ENCODE measurements at regions not wholly inside any gene's neighbourhood (a gene's known extent, or its start where the extent isn't known, plus 50 kb on each side); places are given as distances from the start of the nearest gene placed in this dataset.

DNA sequence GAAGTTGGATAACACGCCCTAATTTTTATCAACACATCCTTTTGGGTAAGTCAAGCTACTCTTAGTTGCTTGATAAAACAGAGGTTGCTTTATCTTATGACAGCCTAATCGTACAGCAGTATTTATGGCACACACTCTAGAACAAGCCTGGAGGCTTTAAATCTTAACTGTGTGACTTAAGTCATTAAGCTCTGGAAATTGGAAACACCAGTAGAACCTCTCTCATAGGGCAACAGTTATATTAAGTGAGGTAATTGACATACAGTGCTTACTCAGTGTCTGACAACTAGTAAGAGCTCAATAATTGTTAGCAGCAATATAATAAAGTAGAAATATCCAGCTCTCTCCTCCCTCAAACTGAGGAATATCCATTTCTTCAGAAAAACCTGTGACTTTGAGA, 808.9 kb upstream of the WWC1 start:
- in situ Hi-C loops (cut with MboI) = no loop called here
- no peak overlapping the region for H3K4me3 ChIP-seq
- TF ChIP-seq KLF5 (IDR thresholded peaks at IDR 0.05; ENCODE audit: partially characterized antibody) = no peak
- TF ChIP-seq, protein P1, sequence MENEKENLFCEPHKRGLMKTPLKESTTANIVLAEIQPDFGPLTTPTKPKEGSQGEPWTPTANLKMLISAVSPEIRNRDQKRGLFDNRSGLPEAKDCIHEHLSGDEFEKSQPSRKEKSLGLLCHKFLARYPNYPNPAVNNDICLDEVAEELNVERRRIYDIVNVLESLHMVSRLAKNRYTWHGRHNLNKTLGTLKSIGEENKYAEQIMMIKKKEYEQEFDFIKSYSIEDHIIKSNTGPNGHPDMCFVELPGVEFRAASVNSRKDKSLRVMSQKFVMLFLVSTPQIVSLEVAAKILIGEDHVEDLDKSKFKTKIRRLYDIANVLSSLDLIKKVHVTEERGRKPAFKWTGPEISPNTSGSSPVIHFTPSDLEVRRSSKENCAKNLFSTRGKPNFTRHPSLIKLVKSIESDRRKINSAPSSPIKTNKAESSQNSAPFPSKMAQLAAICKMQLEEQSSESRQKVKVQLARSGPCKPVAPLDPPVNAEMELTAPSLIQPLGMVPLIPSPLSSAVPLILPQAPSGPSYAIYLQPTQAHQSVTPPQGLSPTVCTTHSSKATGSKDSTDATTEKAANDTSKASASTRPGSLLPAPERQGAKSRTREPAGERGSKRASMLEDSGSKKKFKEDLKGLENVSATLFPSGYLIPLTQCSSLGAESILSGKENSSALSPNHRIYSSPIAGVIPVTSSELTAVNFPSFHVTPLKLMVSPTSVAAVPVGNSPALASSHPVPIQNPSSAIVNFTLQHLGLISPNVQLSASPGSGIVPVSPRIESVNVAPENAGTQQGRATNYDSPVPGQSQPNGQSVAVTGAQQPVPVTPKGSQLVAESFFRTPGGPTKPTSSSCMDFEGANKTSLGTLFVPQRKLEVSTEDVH (IDR thresholded peaks at IDR 0.05; ENCODE audit: low read depth, partially characterized antibody) = no peak
- TF ChIP-seq HDAC6 (IDR thresholded peaks at IDR 0.05; ENCODE audit: unreplicated experiment) = no peak
- TF ChIP-seq, protein P2, sequence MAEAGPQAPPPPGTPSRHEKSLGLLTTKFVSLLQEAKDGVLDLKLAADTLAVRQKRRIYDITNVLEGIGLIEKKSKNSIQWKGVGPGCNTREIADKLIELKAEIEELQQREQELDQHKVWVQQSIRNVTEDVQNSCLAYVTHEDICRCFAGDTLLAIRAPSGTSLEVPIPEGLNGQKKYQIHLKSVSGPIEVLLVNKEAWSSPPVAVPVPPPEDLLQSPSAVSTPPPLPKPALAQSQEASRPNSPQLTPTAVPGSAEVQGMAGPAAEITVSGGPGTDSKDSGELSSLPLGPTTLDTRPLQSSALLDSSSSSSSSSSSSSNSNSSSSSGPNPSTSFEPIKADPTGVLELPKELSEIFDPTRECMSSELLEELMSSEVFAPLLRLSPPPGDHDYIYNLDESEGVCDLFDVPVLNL (IDR thresholded peaks at IDR 0.05; ENCODE audit: low read depth, low read length) = no peak
- TF ChIP-seq ZNF207 (IDR thresholded peaks at IDR 0.05; ENCODE audit: borderline replicate concordance) = no peak
- no peak for TF ChIP-seq TARDBP (IDR thresholded peaks at IDR 0.05; ENCODE audit: borderline replicate concordance)
- no peak for TF ChIP-seq ATF2 (IDR thresholded peaks at IDR 0.05; ENCODE audit: low read length)
- TF ChIP-seq MTA2 (IDR thresholded peaks at IDR 0.05; ENCODE audit: low read depth) = no peak
- TF ChIP-seq BRCA1 (IDR thresholded peaks at IDR 0.05; ENCODE audit: low read depth, low read length) = no peak
- TF ChIP-seq POU2F2 (IDR thresholded peaks at IDR 0.05; ENCODE audit: borderline replicate concordance, low read depth, low read length) = no peak
- no peak for TF ChIP-seq GABPA (IDR thresholded peaks at IDR 0.05; ENCODE audit: low read depth)
- TF ChIP-seq YY1 (IDR thresholded peaks at IDR 0.05; ENCODE audit: low read depth, low read length) = no peak
- TF ChIP-seq, protein P3, sequence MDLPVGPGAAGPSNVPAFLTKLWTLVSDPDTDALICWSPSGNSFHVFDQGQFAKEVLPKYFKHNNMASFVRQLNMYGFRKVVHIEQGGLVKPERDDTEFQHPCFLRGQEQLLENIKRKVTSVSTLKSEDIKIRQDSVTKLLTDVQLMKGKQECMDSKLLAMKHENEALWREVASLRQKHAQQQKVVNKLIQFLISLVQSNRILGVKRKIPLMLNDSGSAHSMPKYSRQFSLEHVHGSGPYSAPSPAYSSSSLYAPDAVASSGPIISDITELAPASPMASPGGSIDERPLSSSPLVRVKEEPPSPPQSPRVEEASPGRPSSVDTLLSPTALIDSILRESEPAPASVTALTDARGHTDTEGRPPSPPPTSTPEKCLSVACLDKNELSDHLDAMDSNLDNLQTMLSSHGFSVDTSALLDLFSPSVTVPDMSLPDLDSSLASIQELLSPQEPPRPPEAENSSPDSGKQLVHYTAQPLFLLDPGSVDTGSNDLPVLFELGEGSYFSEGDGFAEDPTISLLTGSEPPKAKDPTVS (IDR thresholded peaks at IDR 0.05; ENCODE audit: low read depth, low read length) = no peak
- TF ChIP-seq, protein P4, sequence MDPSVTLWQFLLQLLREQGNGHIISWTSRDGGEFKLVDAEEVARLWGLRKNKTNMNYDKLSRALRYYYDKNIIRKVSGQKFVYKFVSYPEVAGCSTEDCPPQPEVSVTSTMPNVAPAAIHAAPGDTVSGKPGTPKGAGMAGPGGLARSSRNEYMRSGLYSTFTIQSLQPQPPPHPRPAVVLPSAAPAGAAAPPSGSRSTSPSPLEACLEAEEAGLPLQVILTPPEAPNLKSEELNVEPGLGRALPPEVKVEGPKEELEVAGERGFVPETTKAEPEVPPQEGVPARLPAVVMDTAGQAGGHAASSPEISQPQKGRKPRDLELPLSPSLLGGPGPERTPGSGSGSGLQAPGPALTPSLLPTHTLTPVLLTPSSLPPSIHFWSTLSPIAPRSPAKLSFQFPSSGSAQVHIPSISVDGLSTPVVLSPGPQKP (IDR thresholded peaks at IDR 0.05; ENCODE audit: low read depth, low read length) = no peak
- TF ChIP-seq BMI1 (IDR thresholded peaks at IDR 0.05; ENCODE audit: borderline replicate concordance) = no peak
- no peak for TF ChIP-seq ASH2L (IDR thresholded peaks at IDR 0.05; ENCODE audit: borderline replicate concordance, low read depth)
- TF ChIP-seq FOS (IDR thresholded peaks at IDR 0.05; ENCODE audit: borderline replicate concordance, extremely low read depth, insufficient read length) = no peak
- H3K27me3 ChIP-seq (replicated peaks in 1 of 2; ENCODE audit: control insufficient read depth in 2 of 2, insufficient read depth in 2 of 2, low read length in 1 of 2) = no peaks in the 10 kb centered on the region
- FAIRE-seq (no peak), DNase-seq (ENCODE audit: low read depth, low spot score) (no peak), ATAC-seq (no peak)
- H2AFZ ChIP-seq (ENCODE audit: control insufficient read depth, low read depth, low read length) = no peak overlapping the region
- H4K20me1 ChIP-seq (ENCODE audit: control insufficient read depth, insufficient read depth) = no peaks in the 10 kb centered on the region
- no TSS peak for BruUV-seq (replicated peaks)
- ChIA-PET SMC1A (ENCODE audit: uncharacterized antibody, unreplicated experiment) (interaction anchor here (0.5 kb wide), 1 partner anchor 362 kb away, joined by 3 read pairs; no protein-coding TSS in a partner anchor), POLR2A (no interaction called here), CTCF (no interaction called here), RAD21 (ENCODE audit: unreplicated experiment) (no interaction called here)
- WGBS (ENCODE audit: insufficient coverage, insufficient replicate concordance, low lambda C conversion rate, missing lambda C conversion rate) = 0% methylated on average over 2 of the region's 2 CpGs
- H3K79me2 ChIP-seq (ENCODE audit: control insufficient read depth, insufficient read depth, low read length) = no peaks in the 10 kb centered on the region
- no peak overlapping the region for H3K9ac ChIP-seq (ENCODE audit: control insufficient read depth, insufficient read depth, low read length)
- H3K4me2 ChIP-seq (ENCODE audit: control insufficient read depth, insufficient read depth) = no peak overlapping the region
- H3K36me3 ChIP-seq (ENCODE audit: control insufficient read depth in 2 of 2, insufficient read depth in 2 of 2, low read length in 1 of 2) = no peaks in the 10 kb centered on the region
- H3K4me1 ChIP-seq (ENCODE audit: control insufficient read depth, insufficient read depth, low read length) = no peaks in the 10 kb centered on the region
- intact Hi-C loops (cut with micrococcal nuclease; ENCODE audit: unreplicated experiment) = no loop called here
- H3K27ac ChIP-seq (ENCODE audit: control insufficient read depth, insufficient read depth) = no peak overlapping the region
- no peaks in the 10 kb centered on the region for H3K9me3 ChIP-seq (replicated peaks; ENCODE audit: control insufficient read depth, insufficient read depth, low read length)

Data from GM12878 (cell line).